GM18861 (cell line): ENCODE measurements at regions not wholly inside any gene's neighbourhood (a gene's known extent, or its start where the extent isn't known, plus 50 kb on each side); places are given as distances from the start of the nearest gene placed in this dataset.

ENCODE experiments used
- ATAC-seq: cut with Tn5 transposase; IDR thresholded peaks from one replicate; pipeline ENCODE4 v1.9.1; 2021; ENCODE audit not compliant: unreplicated experiment

- ATAC-seq, result no peak
These were observed 68.4 kb upstream of the DLK1 start for GRCh38 chr14:100658181-100658886.

- ATAC-seq, result no peak
These were observed 67.2 kb upstream of the DLK1 start for GRCh38 chr14:100659345-100660001.

- ATAC-seq, result no peak
These were observed 66.2 kb upstream of the DLK1 start for GRCh38 chr14:100660498-100660881.

DNA sequence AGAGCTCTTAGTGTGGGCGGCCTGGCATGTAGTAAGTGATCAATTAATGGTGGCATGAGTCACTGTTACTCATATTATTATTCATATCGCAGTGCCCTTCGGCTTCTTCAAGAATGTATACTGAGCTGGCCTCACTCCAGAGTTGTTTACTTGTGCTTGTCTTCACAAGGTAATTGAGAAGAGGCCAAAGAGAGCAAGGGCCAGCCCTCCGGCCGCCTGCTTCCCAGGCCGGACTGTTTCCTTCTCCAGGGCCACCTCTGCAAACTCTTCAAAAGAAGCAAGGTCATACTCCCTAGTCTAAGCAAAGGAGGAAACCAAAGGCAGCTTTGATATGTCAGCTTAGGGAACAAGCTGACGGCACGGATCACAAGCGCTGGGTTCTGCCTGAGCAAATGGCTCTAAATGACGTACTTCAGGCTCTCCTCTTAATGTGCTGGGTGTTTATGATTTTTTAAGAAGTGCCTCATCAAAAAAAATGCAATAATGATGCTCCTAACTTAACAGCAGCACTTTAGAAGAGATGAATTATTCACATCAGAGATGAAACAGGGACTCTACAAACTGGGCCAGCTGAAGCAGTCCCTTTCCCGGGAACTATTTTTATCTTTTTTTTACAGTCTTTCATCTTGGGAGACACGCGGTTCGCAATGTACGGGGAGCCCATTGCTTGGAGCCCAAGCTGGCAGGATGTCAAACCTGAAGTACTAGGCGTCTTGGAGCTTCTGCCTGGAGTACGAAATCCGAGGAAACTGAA lies 65.6 kb upstream of the DLK1 start:
- no peak for ATAC-seq

- no peak for ATAC-seq
These were observed 63.6 kb upstream of the DLK1 start for GRCh38 chr14:100662879-100663760.

- ATAC-seq, result no peak
These were observed 63.0 kb upstream of the DLK1 start for GRCh38 chr14:100663761-100664052.

- ATAC-seq, result no peak
These were observed 62.5 kb upstream of the DLK1 start for GRCh38 chr14:100664231-100664630.

DNA sequence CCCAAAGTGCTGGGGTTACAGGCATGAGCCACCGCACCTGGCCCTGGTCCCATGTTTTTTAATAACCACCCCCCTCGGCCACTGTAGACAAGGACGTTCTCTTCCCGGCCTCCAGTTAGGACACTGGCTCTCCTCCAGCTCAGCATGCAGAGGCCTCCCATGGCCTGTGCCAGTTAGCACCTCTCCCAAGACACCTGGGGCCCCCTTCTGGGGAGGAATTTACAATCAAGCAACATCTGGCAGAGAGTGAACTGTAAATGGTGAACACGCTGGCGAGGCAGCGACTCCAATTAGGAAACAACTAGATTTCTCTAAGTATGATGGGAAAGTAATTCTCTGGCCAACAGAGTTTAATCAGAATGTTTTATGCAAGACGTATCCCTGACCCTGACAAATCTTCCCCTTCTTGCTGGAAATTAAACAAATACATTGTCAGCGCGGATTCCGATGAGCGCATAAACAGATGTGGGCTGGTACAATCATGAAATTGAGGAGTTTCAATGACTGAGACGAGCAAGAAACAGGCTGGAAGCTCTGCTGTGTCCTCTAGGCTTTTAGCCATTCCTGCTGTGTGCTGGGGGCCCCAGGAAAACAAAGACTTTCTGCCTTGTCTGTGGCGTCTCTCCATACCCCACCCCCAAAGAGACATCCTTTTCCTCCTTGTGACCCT lies 61.7 kb upstream of the DLK1 start:
- ATAC-seq, result no peak

DNA sequence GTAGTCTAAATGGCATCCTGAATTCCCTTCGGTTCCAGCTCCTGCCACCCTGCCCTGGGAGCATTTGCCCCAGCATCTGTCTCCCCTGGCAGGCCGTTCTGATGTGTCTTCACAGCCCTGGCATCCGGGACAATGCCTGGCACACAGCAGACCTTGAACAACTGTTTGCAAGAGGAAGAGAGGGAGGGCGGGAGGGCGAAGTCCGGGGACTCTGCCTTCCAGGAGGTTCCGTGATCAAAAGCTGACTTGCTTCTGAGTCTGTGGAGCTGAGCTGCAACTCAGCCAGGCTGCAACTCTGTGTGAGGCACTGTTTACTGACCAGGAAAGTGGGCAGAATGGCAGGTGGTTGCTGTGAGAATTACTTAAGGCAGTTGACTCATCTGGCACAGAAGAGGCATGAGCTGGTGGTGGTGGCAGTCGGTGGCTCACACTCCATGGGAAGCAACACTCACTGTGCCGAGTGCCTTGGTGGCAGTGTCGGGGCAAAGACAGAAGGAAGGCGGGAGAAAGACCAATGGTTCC lies 61.1 kb upstream of the DLK1 start:
- ATAC-seq, result no peak

DNA sequence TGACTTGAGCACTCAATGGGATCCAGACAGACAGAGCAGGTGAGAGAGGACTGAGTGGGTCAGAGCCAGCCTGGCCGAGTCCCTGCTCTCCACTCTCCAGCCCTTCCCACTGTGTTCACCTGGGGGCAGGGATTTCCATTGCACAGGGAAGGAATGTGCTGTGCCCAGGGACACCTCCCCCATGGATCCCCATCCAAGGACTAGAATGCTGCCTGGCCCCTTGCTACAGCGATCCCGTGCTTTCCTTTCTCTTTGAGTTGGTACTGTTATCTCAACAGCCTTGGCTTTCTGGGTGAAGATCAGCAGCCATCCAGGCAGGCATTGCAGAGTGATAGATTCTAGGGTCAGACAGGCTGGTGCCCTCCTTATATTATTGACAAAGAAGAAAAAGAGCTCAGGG lies 60.3 kb upstream of the DLK1 start:
- ATAC-seq, result no peak

DNA sequence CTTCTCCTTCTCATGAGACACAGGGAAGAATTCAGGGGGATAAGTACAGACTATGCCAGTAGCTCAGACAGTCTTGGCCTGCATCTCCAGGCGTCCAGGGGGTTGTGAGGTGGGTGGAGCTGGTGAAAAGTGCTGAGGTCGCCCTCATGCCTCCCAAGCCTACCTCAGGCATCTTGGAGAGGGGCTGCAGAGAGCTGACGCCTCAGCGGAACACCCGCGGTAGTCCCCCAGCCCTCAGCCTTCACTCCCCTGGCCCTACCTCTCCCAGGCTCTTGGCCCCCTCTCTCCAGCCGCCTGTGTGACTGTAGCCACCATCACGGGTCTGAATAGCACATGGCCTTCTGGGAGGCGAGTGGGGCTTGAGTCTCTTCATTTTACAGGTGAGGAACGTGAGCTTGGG lies 59.8 kb upstream of the DLK1 start:
- no peak for ATAC-seq

- no peak for ATAC-seq
These were observed 59.0 kb upstream of the DLK1 start for GRCh38 chr14:100667656-100668055.

GRCh38 chr14:100668352-100668751 lies 58.3 kb upstream of the DLK1 start:
- no peak for ATAC-seq

DNA sequence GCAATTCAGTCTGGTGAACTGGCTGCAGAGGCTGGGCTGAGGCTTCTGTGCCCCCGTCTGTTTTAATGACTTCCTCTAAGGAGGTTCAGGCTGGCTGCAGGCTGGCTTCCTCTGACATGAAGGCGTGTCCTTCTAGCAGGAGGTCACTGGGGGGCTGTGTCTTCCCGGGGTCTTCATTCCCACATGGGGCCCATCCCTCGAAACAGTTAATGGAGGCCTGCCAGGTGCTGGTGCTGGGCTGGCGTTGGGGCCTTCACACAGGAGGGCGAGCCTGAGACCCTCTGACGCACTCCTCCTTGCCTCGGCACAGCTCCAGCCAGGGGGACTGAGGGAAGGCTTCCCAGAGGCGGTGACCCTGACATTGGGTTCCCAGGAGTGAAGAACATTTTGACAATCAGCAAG lies 57.7 kb upstream of the DLK1 start:
- ATAC-seq, result no peak

DNA sequence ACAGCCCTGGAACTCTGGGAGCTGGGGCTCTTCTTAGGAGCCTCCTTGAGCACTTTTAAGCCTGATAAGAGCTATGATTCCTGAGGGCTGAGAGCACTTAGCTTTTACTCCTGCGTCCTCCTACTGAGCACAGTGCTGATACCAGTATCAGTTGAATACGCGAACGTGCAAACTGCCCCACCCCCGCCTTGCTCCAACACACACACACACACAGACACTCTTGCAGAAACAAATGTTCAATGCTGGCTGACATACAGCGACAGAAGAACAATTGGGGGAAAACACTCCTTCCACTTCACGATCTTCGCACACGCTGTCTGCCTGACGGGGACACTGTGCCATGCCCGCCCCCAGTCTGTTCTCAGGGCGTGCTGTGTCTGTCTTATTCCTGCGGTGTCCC lies 57.2 kb upstream of the DLK1 start:
- ATAC-seq, result no peak

DNA sequence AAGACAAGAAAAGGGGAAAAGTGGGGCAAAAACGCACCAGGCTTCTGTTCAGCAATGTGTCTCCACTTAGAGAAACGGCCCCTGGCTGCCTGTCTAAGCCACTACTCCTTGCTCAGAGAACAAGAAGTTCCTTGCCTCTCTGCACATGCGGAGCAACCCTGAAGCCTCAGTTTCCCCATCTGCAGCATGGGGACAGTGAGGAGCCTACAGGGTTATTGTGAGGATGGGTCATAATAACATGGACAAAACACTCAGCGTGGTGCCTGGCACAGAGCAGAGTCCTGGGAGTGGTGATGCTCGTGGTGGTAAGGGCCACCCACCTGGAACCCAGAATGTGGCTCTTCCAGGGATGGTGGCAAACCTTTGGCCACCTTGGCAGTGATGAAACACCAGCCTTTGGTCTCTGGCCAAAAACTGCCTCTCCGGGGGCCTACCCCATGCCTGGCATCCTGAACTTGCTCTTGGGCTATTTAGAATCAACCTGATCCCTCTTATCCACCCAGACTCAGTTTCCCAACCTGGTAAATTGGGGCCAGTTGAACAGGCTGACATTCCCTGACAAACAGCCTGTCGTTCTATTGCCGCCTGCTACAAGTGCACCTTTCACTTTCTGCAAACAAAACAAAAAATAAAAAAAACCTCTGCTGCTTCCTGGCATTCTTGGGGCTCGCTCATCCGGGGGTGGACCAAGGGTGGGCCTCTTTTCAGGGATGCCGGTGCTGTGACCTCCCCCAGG lies 56.5 kb upstream of the DLK1 start:
- no peak for ATAC-seq

GRCh38 chr14:100670753-100671049 lies 56.0 kb upstream of the DLK1 start:
- no peak for ATAC-seq

DNA sequence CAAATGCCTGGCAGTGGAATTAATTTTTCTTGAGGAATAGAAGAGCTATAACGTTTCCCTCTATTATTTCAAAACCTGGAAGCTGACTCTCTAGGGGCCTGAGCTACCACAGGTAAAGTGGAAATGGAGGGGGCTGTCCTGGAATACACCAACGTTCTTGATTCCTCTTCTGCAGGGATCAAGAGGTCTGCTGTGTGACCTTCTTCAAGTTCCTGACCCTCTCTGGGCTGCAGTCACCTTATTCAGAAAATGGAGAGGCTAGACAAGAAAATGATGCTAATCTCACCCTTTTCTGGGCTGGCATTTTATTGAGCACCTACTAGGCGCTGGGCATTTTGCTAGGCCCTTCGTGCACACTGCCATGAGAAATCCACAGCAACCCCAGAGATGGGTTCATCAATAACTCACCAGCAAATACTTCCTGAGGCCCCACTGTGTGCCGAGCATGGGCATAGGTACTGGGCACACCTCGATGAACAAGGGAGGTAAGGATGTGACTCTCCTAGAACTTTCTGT lies 55.2 kb upstream of the DLK1 start:
- no peak for ATAC-seq

DNA sequence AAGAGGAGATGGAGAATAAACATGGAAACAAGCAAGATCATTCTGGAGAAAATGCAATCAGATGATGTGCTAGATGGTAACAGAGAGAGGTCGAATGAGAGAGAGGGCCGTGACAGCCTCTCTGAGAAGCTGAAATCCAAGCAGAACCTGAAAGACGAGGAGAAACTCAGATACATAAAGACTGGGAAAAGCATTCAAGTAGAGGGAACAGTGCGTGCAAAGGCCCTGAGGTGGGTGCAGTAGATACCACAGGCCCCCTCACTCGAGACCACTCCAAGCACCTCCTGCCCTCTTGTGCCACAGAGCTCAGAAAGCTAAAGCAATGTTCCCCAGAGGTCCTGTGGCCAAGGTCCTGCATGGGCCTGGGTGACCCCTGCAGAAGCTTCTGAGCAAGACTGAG lies 54.8 kb upstream of the DLK1 start:
- ATAC-seq, result no peak
